GM12872 (cell line): ENCODE measurements at regions not wholly inside any gene's neighbourhood (a gene's known extent, or its start where the extent isn't known, plus 50 kb on each side); places are given as distances from the start of the nearest gene placed in this dataset.

ENCODE experiments used
- CTCF ChIP-seq: IDR thresholded peaks from 3 replicates; pipeline ENCODE4 v1.5.1; 2011; ENCODE audit warnings: low read depth, mild to moderate bottlenecking, low read length, moderate library complexity; ENCODE audit not compliant: insufficient read depth

GRCh38 chr1:232293361-232293760, 336.6 kb downstream of the SIPA1L2 start:
- TF ChIP-seq CTCF = no peak

DNA sequence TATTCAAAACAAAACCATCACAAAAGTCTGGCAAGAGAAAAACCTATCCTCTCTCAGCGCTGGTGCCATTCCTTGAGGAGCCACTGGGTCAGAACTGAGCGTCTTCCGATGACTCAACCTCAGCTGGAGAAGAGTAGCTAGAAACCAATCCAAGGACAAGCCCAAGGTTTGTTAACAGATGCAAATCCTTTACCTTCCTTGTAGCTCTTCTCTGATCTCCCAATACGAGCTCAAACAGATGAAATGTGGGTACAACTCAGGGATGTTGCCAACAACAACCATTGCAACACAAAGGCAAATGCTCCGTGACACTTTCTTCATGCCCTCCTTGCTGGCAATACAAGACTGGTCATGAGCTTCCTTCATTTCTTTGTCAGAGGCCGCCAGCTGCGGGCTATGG, 337.1 kb downstream of the SIPA1L2 start:
- TF ChIP-seq CTCF = no peak

- no peak for TF ChIP-seq CTCF
Observed at GRCh38 chr1:232292239-232292638, 337.7 kb downstream of the SIPA1L2 start.

GRCh38 chr1:232291681-232292080, 338.3 kb downstream of the SIPA1L2 start:
- no peak for TF ChIP-seq CTCF

- TF ChIP-seq CTCF = no peak
Observed at GRCh38 chr1:232291261-232291660, 338.7 kb downstream of the SIPA1L2 start.

DNA sequence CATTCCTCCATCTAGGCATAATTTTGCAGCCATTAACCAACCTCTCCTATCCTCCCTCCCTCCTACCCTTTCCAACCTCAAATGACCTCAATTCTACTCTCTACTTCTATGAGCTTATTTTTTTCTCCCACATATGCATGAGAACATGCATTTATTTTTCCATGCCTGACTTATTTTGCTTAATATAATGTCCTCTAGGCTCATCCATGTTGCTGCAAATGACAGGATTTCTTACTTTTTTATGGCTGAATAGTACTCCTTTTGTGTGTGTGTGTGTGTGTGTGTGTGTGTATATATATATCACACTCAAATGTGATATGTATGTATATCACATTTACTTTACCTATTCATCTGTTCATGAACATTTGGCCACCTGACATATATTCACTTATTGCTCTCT, 339.4 kb downstream of the SIPA1L2 start:
- TF ChIP-seq CTCF = no peak

DNA sequence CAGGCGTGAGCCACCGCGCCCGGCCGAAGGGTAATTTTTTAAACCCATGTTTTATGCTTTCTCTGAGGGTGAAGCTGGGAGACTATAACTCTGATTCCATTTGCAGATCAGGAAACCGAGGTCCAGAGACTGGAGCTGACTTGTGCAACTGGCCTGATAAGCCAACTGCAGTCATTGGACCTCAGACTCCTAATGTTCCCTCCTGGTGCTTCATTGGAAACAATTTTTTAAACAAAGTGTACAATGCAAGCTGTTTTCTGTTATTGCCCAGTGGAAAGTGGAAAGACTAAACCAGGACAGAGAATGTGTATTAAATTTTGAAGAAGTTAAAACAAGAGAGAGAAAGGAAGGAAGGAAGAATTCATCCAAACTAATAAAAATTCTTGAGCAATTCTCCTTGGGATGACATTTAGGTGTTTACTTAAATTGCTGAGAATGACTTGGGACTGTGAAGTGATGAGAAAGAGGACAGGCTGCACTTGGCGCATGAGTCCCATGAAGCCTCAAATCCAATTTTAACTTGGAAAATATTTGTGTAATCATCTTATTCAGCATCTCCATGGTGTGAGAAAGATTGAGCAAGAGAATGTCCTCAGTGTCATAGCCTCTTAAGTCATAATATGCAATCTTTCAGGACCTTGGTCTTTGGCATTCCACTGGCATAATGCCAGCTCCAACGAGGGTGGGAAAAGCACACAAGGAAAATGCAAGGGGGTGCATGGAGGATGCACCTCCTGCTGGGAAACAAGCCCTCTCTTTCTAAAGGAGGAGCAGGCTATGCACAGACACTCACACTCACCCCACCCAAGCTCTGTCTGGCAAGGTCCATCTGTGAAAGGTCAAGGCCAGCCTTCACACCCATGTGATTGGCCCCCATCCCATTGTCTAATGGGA, 342.0 kb downstream of the SIPA1L2 start:
- TF ChIP-seq CTCF = no peak
